ENCODE measurements at regions not wholly inside any gene's neighbourhood (a gene's known extent, or its start where the extent isn't known, plus 50 kb on each side); places are given as distances from the start of the nearest gene placed in this dataset.

DNA sequence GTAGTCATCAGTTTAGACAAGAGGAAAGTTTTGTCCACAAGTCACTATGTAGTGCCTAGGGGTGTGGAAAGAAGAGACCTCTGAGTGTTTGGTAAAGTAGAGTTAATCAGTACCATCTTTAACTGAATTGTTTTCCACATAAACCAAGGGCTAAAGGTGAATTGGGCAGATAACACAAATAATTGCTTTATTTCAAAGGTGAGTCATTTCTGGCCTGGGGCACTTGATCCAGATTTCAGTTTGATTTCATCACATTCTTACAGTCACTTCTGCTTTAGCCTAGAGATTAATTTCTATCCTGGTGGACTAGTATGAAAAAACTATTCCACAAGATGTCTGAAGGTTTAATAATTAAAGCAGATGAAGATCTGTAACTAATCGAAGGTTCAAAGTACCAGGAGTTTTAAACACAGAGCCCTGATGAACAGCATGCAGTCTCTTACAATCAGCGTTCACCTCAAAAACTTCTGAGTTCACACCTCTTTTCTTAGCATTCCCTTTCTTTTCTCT lies 74.5 kb upstream of the BOD1L1 start:
- H3K4me3 Mint-ChIP-seq (ENCODE audit: unreplicated experiment): no peak overlapping the region
- H3K27ac Mint-ChIP-seq (ENCODE audit: unreplicated experiment): no peak overlapping the region
- H3K4me1 Mint-ChIP-seq (ENCODE audit: unreplicated experiment): peaks cover 14% of the 10 kb centered on the region
- H3K36me3 Mint-ChIP-seq (ENCODE audit: unreplicated experiment): no peaks in the 10 kb centered on the region
- peaks cover 16% of the 10 kb centered on the region for H3K27me3 Mint-ChIP-seq (ENCODE audit: unreplicated experiment)
- DNase-seq (ENCODE audit: extremely low spot score, unreplicated experiment): no peak
- H3K9me3 Mint-ChIP-seq (ENCODE audit: unreplicated experiment): no peaks in the 10 kb centered on the region
- no peak for TF ChIP-seq CTCF (IDR thresholded peaks at IDR 0.05)

DNA sequence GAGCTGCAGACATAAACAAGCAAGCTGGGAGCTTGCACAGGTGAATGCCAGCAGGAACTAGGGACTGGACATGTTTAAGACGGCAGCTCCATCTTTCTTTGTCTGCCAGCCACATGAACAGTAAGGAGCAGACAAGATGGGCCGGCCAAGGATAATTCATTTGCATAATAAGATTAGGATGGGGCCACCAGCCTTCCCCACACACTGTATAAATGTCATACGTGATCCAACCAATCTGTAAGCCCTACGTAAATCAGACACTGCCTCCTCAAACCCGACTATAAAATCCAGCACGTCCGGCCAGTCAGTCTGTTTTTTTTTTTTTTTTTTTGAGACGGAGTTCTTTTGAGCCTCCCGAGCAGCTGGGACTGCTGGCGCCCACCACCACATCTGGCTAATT lies 75.6 kb upstream of the BOD1L1 start:
- peaks cover 14% of the 10 kb centered on the region for H3K4me1 Mint-ChIP-seq (ENCODE audit: unreplicated experiment)
- H3K36me3 Mint-ChIP-seq (ENCODE audit: unreplicated experiment): no peaks in the 10 kb centered on the region
- H3K27me3 Mint-ChIP-seq (ENCODE audit: unreplicated experiment): peaks cover 12% of the 10 kb centered on the region
- H3K4me3 Mint-ChIP-seq (ENCODE audit: unreplicated experiment): no peak overlapping the region
- no peak for DNase-seq (ENCODE audit: extremely low spot score, unreplicated experiment)
- H3K9me3 Mint-ChIP-seq (ENCODE audit: unreplicated experiment): no peaks in the 10 kb centered on the region
- no peak for TF ChIP-seq CTCF (IDR thresholded peaks at IDR 0.05)
- no peak overlapping the region for H3K27ac Mint-ChIP-seq (ENCODE audit: unreplicated experiment)

- no peak overlapping the region for H3K27ac Mint-ChIP-seq (ENCODE audit: unreplicated experiment)
- no peaks in the 10 kb centered on the region for H3K9me3 Mint-ChIP-seq (ENCODE audit: unreplicated experiment)
- H3K36me3 Mint-ChIP-seq (ENCODE audit: unreplicated experiment): no peaks in the 10 kb centered on the region
- H3K4me3 Mint-ChIP-seq (ENCODE audit: unreplicated experiment): no peak overlapping the region
- peaks cover 14% of the 10 kb centered on the region for H3K4me1 Mint-ChIP-seq (ENCODE audit: unreplicated experiment)
- H3K27me3 Mint-ChIP-seq (ENCODE audit: unreplicated experiment): peaks cover 8% of the 10 kb centered on the region
- DNase-seq (ENCODE audit: extremely low spot score, unreplicated experiment): no peak
- no peak for TF ChIP-seq CTCF (IDR thresholded peaks at IDR 0.05)
These were observed 76.5 kb upstream of the BOD1L1 start for GRCh38 chr4:13704035-13704434.

DNA sequence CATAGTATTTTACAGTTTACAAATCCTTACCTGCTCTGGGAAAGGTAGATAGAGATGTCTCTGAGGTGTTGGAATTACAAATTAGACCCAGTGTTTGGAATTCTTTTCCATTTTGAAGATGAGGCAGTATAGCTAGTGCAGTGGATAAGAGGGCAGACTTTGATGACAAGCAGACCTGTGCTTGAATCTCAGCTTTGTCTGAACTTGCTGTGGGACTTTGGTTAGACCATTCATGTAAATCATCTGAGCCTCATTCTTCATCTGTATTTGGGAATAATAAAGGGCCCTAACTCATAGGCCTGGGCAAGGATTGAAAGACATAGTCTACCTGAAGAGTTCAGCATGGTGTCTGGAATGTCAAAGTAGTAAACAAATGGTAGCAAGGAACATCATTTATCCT lies 77.2 kb upstream of the BOD1L1 start:
- TF ChIP-seq CTCF (IDR thresholded peaks at IDR 0.05): no peak
- Mint-ChIP-seq H3K27ac (ENCODE audit: unreplicated experiment) (no peak overlapping the region), H3K27me3 (ENCODE audit: unreplicated experiment) (peaks cover 8% of the 10 kb centered on the region), H3K4me3 (ENCODE audit: unreplicated experiment) (no peak overlapping the region), H3K9me3 (ENCODE audit: unreplicated experiment) (no peaks in the 10 kb centered on the region), H3K36me3 (ENCODE audit: unreplicated experiment) (no peaks in the 10 kb centered on the region), H3K4me1 (ENCODE audit: unreplicated experiment) (peaks cover 14% of the 10 kb centered on the region)
- no peak for DNase-seq (ENCODE audit: extremely low spot score, unreplicated experiment)

DNA sequence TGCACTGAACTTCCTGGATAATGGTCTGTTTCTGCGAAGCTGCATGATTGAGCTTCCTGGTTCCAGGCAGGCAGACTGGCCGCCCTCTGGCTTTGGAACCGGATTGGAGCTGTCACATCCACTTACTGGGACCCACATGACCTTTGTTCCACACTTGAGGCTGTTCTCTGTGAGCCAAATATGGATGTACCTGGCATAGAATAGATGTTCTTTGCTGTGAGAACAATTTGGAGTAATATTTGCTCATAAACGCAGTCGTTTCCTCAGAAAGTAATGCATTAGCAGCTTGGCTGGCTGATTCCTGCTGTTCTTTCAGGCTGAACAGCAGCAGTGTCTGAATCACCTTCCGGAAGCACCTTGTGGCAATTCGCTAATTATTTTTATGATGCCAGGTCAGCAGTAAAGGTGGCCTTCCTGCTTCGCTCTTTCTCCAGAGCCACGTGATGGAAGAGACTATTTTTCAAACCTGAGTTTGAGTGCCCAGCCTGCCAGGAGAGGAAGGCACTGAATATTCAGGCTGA lies 78.1 kb upstream of the BOD1L1 start:
- no peak for TF ChIP-seq CTCF (IDR thresholded peaks at IDR 0.05)
- Mint-ChIP-seq H3K9me3 (ENCODE audit: unreplicated experiment) (no peaks in the 10 kb centered on the region), H3K4me3 (ENCODE audit: unreplicated experiment) (no peak overlapping the region), H3K4me1 (ENCODE audit: unreplicated experiment) (peaks cover 12% of the 10 kb centered on the region), H3K27me3 (ENCODE audit: unreplicated experiment) (peaks cover 6% of the 10 kb centered on the region), H3K27ac (ENCODE audit: unreplicated experiment) (no peak overlapping the region), H3K36me3 (ENCODE audit: unreplicated experiment) (no peaks in the 10 kb centered on the region)
- DNase-seq (ENCODE audit: extremely low spot score, unreplicated experiment): no peak
